B cell (primary cell): ENCODE measurements at regions not wholly inside any gene's neighbourhood (a gene's known extent, or its start where the extent isn't known, plus 50 kb on each side); places are given as distances from the start of the nearest gene placed in this dataset.

Source experiments
- ATAC-seq: fragments of 200-7000 bp; cut with Tn5 transposase; one replicate; pipeline ENCODE4 v1.10.0; 2021; ENCODE audit warnings: low read depth, mild to moderate bottlenecking, moderate number of reproducible peaks, moderate library complexity
- CTCF ChIA-PET: fragments of 350-600 bp; sonication (Branson Sonifier 250); formaldehyde crosslinking; loops from one replicate; lab custom pipeline; 2021; ENCODE audit warnings: antibody characterized with exemption, inconsistent platforms; lab: Charles Lee
- POLR2A ChIA-PET: fragments of 350-600 bp; sonication (Branson Sonifier 250); formaldehyde crosslinking; loops from one replicate; lab custom pipeline; 2021; ENCODE audit warnings: antibody characterized with exemption; lab: Charles Lee
- DNase-seq: peaks from one replicate; pipeline ENCODE4 v3.0.0; 2013
- H2AFZ ChIP-seq: 2 replicates; pipeline ENCODE4 v1.6.1; 2012; ENCODE audit warnings: mild to moderate bottlenecking, low read depth, low read length; ENCODE audit not compliant: insufficient read depth, poor library complexity, severe bottlenecking
- H3K27ac ChIP-seq, 2 donors: 1 replicate in 1 of 2; 2 replicates in 1 of 2; pipeline ENCODE4 v1.5.1; 2012 to 2013; ENCODE audit warnings: low read length in 2 of 2, mild to moderate bottlenecking in 2 of 2, moderate library complexity in 1 of 2
- H3K27me3 ChIP-seq, 4 experiments: fragments of 200-600 bp in 1 of 4; sonication (generic) in 1 of 4; replicated peaks in 1 of 4; 1 replicate in 2 of 4; 2 replicates in 2 of 4; pipeline versions ENCODE4 v1.6.1 to v1.7.0; 2013 to 2016; ENCODE audit warnings: low read length in 3 of 4, mild to moderate bottlenecking in 2 of 4, mixed read lengths in 1 of 4, moderate library complexity in 1 of 4; ENCODE audit not compliant: insufficient read depth in 4 of 4, control insufficient read depth in 3 of 4; ENCODE audit errors: control extremely low read depth in 1 of 4
- H3K36me3 ChIP-seq, 2 experiments: replicated peaks in 1 of 2; 1 replicate in 1 of 2; 2 replicates in 1 of 2; pipeline versions ENCODE4 v1.6.1 to v1.7.1; 2013; ENCODE audit warnings: low read length in 1 of 2; ENCODE audit not compliant: insufficient read depth in 2 of 2, control insufficient read depth in 1 of 2; ENCODE audit errors: control extremely low read depth in 1 of 2, extremely low read depth in 1 of 2
- H3K4me1 ChIP-seq, 2 donors: fragments of 200-600 bp in 1 of 2; sonication (generic) in 1 of 2; 1 replicate in 1 of 2; 2 replicates in 1 of 2; pipeline versions ENCODE4 v1.5.1 to v1.6.1; 2013 to 2017; ENCODE audit warnings: low read length in 2 of 2; ENCODE audit not compliant: control insufficient read depth in 2 of 2, insufficient read depth in 2 of 2
- H3K4me2 ChIP-seq: replicated peaks from 2 replicates; pipeline ENCODE3; 2012; ENCODE audit warnings: mild to moderate bottlenecking, low read depth, low read length; ENCODE audit not compliant: poor library complexity, severe bottlenecking
- H3K4me3 ChIP-seq, 5 experiments: fragments of 200-600 bp in 1 of 5; sonication (generic) in 1 of 5; 1 replicate in 3 of 5; 2 replicates in 2 of 5; pipeline versions ENCODE4 v1.5.1 to v1.7.0; 2011 to 2016; ENCODE audit warnings: low read length in 4 of 5, mild to moderate bottlenecking in 4 of 5, low read depth in 2 of 5, control low read depth in 1 of 5, moderate library complexity in 1 of 5; ENCODE audit not compliant: insufficient read depth in 1 of 5; ENCODE audit errors: control extremely low read depth in 1 of 5, extremely low read depth in 1 of 5
- H3K79me2 ChIP-seq: fragments of 200-600 bp; sonication (generic); one replicate; pipeline ENCODE4 v1.6.0; 2016; ENCODE audit warnings: low read length; ENCODE audit not compliant: control insufficient read depth, insufficient read depth
- H3K9ac ChIP-seq: fragments of 200-600 bp; sonication (generic); 2 replicates; pipeline ENCODE4 v1.6.1; 2017; ENCODE audit warnings: mild to moderate bottlenecking, low read length, moderate library complexity
- H3K9me3 ChIP-seq, 3 donors: one replicate each; pipeline versions ENCODE4 v1.6.1 to v1.7.1; 2013; ENCODE audit warnings: low read length in 2 of 3; ENCODE audit not compliant: control insufficient read depth in 2 of 3, insufficient read depth in 1 of 3; ENCODE audit errors: control extremely low read depth in 1 of 3
- H4K20me1 ChIP-seq: 2 replicates; pipeline ENCODE4 v1.6.0; 2012; ENCODE audit warnings: mild to moderate bottlenecking, low read length; ENCODE audit not compliant: insufficient read depth, control insufficient read depth, poor library complexity, severe bottlenecking
- H3K27ac Mint-ChIP-seq: one replicate; pipeline ENCODE4 v1.8.0; 2021; ENCODE audit warnings: mixed read lengths
- H3K27me3 Mint-ChIP-seq: one replicate; pipeline ENCODE4 v1.8.0; 2021; ENCODE audit warnings: mixed read lengths
- H3K4me1 Mint-ChIP-seq: one replicate; pipeline ENCODE4 v1.8.0; 2021; ENCODE audit warnings: mixed read lengths
- H3K4me3 Mint-ChIP-seq: one replicate; pipeline ENCODE4 v1.8.0; 2021; ENCODE audit warnings: mixed read lengths
- H3K9me3 Mint-ChIP-seq: one replicate; pipeline ENCODE4 v1.8.0; 2022; ENCODE audit warnings: mixed read lengths; ENCODE audit not compliant: insufficient read depth
- EZH2 ChIP-seq: IDR thresholded peaks from 2 replicates; pipeline ENCODE4 v1.6.1; 2012; ENCODE audit warnings: borderline replicate concordance, low read depth, mild to moderate bottlenecking, moderate library complexity, low read length; ENCODE audit not compliant: insufficient read depth, poor library complexity, severe bottlenecking
- WGBS: methylation state at CpG from one replicate; pipeline ENCODE4 v1.1.5; 2013; ENCODE audit warnings: missing lambda C conversion rate; ENCODE audit not compliant: insufficient coverage; 5-methylcytosine and 5-hydroxymethylcytosine counted together
- intact Hi-C: fragments of 100-400 bp; cut with micrococcal nuclease; formaldehyde crosslinking; loops from one replicate; pipeline ENCODE4 v1.10.0; 2022
- TF ChIP-seq, protein P1 (sequence below): fragments of 200-600 bp; IDR thresholded peaks from one replicate; pipeline ENCODE4 v1.8.0; 2022; ENCODE audit warnings: antibody characterized with exemption, mild to moderate bottlenecking

DNA sequence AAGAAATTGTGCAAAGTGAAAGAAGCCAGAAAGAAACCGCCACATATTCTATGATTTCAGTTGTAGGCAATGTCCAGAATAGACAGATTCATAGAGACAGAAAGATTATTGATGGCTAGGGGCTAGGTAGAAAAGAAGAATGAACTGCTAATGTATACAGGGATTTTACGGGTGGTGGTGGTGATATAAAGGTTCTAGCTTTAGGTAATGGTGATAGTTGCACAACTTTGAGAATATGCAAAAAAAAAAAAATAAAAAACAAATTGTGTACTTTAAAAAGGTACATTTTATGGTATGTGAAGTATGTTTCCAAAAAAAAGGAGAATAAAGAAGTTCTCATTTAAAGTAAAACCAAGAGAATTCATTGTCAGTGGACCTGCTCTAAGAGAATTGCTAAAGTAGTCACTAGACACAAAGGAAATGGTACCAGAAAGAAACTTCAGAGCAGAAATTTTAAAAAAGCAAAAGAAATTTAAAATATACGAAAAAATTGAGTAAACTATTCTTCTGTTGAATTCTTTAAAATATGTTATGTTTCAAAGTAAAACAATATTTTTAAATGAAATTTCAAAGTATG lies 680.1 kb downstream of the UQCRFS1 start:
- H3K9ac ChIP-seq = no peak overlapping the region
- no peak overlapping the region for H2AFZ ChIP-seq
- Mint-ChIP-seq H3K4me1 (no peaks in the 10 kb centered on the region), H3K4me3 (no peak overlapping the region), H3K9me3 (peaks cover 5% of the 10 kb centered on the region), H3K27ac (no peak overlapping the region), H3K27me3 (no peaks in the 10 kb centered on the region)
- DNase-seq (no peak), ATAC-seq (no peak)
- intact Hi-C loops = no loop called here
- no peaks in the 10 kb centered on the region for H4K20me1 ChIP-seq
- H3K4me3 ChIP-seq = no peak overlapping the region
- 100% methylated on average over 1 of the region's 3 CpGs for whole genome bisulfite sequencing
- H3K36me3 ChIP-seq = no peaks in the 10 kb centered on the region
- ChIA-PET CTCF (no interaction called here), POLR2A (no interaction called here)
- no peak for TF ChIP-seq EZH2
- TF ChIP-seq, protein P1, sequence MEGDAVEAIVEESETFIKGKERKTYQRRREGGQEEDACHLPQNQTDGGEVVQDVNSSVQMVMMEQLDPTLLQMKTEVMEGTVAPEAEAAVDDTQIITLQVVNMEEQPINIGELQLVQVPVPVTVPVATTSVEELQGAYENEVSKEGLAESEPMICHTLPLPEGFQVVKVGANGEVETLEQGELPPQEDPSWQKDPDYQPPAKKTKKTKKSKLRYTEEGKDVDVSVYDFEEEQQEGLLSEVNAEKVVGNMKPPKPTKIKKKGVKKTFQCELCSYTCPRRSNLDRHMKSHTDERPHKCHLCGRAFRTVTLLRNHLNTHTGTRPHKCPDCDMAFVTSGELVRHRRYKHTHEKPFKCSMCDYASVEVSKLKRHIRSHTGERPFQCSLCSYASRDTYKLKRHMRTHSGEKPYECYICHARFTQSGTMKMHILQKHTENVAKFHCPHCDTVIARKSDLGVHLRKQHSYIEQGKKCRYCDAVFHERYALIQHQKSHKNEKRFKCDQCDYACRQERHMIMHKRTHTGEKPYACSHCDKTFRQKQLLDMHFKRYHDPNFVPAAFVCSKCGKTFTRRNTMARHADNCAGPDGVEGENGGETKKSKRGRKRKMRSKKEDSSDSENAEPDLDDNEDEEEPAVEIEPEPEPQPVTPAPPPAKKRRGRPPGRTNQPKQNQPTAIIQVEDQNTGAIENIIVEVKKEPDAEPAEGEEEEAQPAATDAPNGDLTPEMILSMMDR = no peak
- peaks cover 2 to 9% (median 5%) of the 10 kb centered on the region in 3 donors for H3K9me3 ChIP-seq
- no peak overlapping the region for H3K27ac ChIP-seq
- no peaks in the 10 kb centered on the region for H3K4me1 ChIP-seq
- no peaks in the 10 kb centered on the region for H3K27me3 ChIP-seq
- H3K4me2 ChIP-seq = no peak overlapping the region
- no peaks in the 10 kb centered on the region for H3K79me2 ChIP-seq

DNA sequence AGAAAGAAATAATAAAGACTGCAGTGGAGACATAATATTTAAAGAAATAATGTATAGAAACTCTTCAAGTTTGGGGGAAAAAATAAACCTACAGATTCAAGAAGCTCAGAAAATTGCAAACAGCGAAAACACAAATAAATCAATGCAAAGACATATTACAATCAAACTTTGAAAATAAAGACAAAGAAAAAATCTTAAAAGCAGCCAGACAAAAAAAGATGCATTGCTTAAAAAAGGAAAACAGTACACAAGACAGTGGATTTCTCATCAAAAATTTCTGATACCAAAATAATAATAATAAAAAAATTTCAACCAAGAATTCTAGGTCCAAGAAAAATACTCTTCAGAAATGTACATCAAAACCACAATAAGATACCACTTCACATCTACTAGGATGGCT lies 681.0 kb downstream of the UQCRFS1 start:
- no peak overlapping the region for H3K9ac ChIP-seq
- Mint-ChIP-seq H3K4me3 (no peak overlapping the region), H3K27ac (no peak overlapping the region), H3K9me3 (peaks cover 5% of the 10 kb centered on the region), H3K27me3 (no peaks in the 10 kb centered on the region), H3K4me1 (no peaks in the 10 kb centered on the region)
- peaks cover 2 to 5% (median 2%) of the 10 kb centered on the region in 3 donors for H3K9me3 ChIP-seq
- no peak for TF ChIP-seq EZH2
- TF ChIP-seq, protein P1 = no peak
- intact Hi-C loops = no loop called here
- DNase-seq (no peak), ATAC-seq (no peak)
- H3K4me1 ChIP-seq = no peaks in the 10 kb centered on the region
- H3K36me3 ChIP-seq = no peaks in the 10 kb centered on the region
- no peak overlapping the region for H2AFZ ChIP-seq
- H4K20me1 ChIP-seq = no peaks in the 10 kb centered on the region
- H3K27ac ChIP-seq = no peak overlapping the region
- H3K4me2 ChIP-seq = no peak overlapping the region
- WGBS = no CpG with 5 or more reads among the region's 1 CpG
- H3K4me3 ChIP-seq = no peak overlapping the region
- ChIA-PET CTCF (no interaction called here), POLR2A (no interaction called here)
- no peaks in the 10 kb centered on the region for H3K27me3 ChIP-seq
- no peaks in the 10 kb centered on the region for H3K79me2 ChIP-seq
